Dermis blood vessel endothelial cell (primary cell): ENCODE measurements at regions not wholly inside any gene's neighbourhood (a gene's known extent, or its start where the extent isn't known, plus 50 kb on each side); places are given as distances from the start of the nearest gene placed in this dataset.

Experiments
- DNase-seq: peaks from one replicate; pipeline ENCODE4 v3.0.0; 2010

DNA sequence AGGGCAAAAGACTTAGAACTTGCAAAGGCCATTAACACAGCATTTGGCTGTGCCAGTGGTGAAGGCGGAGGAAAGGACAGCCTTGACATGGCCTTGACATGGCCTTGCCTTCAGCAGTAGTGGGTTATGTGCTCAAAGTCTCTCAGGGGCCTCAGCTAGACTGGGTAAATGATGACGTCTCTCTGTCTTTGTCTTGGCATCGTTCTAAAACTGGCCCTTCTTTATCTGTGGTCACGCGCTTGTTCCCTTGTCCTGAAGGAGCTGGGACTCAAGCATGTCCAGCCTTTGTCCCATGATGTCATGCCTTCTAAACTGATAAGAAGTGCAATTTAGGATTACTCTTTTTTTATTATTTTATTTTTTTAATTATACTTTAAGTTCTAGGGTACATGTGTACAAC is 88.7 kb upstream of the ATP10B start:
- no peak for DNase-seq

DNA sequence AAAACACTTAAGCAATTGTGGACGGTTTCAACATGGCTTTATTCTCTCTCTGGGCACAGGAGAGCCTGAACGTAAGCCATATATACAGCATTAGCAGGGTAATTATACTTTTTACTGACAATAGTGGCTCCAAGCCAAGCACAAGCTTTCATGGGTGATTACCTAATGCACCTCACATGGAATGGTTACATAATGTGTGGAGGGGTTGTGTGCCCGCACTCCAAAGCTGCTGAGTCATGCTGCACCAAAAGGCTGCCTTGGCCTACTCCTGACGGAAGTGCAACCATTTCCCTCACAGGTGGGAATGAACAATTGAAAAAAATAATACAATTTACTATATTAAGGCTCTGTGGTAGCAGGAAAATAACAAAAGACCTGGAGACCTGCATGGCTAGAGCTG is 86.5 kb upstream of the ATP10B start:
- DNase-seq = peak; percentile 52

DNA sequence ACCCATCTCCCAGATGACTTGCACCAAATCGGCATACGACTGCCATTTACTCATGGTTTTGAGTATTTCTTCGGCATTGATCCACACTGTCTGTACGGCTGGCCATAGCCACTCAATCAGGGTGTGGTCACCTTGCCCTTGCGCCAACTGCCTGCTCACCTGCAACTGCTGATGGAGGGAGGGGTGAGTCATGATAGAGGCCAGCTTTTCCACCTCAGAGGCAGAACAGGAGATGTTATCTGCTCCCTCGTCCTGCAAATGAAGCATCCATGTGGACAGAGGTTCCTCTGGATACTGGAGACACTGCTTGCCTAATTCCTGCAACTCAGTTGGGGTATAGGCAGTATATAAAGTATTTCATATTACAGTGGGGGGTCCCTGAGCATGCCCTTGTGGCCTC is 85.6 kb upstream of the ATP10B start:
- DNase-seq = no peak

DNA sequence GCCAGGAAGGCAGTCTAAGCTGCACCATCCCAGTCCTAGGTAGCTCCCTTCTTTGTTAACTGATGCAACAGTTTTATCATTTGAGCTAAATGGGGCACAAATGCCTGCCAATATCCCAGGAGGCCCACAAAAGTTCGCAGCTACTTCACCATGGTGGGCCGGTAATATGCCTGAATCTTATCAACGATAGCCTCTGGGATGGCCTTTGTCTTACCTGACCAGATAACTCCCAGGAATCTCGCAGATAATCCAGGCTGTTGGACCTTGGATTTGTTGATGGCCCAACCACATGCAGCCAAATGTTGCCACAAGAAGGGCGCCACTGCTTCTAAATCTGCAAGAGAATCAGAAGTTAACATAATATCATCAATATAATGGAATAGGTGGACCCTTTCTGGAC is 83.8 kb upstream of the ATP10B start:
- no peak for DNase-seq

DNA sequence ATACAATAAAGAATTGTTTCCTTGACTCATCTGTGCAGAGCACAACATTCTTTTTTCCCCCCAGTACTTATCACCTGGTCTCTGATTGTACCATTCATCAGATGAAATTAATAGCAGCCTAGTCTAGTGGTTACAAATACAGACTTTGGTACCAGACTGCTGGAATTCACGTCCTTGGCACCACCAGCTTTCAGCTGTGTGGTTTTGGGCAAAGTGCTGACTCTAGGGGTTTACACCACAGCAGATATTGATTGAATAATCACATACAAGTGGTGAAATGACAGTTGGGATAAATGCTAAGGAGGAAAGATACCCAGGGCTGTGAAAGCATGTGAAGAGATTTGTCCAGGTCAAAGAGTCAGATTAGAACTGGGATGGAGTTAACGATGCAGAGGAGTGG is 79.3 kb upstream of the ATP10B start:
- no peak for DNase-seq

DNA sequence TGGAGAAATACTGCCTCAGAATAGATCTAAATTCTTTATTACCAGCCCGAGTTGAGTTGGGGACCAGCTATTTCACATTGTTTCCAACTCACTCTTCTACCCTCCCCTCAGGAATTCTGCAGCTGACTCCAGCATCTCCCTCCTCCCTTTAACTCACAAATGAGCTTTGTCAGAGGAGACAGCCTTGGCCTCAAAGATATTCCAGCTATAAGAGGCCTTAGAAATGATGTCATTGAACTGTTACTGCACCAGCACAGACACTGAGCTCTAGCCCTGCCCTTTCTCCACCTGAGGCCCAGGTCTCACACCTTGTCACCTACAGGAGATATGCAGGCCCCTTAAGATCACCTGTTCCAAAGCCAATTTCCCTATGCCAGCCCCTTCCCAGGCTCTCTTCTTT is 78.4 kb upstream of the ATP10B start:
- DNase-seq = no peak

DNA sequence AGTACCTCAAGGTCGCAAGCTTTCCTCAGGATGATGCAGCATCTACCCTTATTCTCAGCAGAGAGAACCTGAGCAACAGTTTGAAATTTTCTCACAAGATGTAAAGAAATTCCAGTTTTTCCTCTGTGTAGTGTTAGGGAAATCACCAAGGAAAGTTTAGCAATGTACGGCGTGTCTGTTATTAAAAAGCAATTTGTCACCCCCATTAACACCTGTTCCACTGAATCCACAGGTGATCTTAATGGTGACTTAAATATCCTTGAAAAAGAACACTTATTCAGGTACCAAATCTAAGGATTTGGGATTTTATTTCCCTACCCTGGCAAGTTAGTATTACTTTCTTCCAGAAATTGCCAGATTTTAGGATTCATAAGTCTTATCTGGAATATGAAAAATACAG is 77.9 kb upstream of the ATP10B start:
- DNase-seq = no peak

DNA sequence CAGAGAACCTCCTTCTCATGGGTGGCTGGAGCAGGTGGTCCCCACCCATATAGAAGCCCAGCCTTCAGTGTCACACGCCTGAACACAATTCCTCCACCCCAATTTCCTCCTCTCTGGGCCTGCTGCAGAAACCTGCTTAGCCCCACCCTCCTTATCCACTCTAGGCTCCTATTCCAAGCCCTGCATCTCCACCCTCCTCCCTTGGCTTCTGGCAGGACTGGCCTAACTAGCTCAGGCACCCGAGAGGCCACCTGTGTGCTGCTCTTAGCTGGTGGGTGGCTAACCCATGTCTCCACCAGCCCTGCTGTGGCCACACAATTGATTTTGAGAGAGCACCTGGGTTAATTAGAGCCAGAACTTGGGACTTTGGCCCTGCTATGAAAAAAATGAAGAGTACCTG is 77.3 kb upstream of the ATP10B start:
- DNase-seq = no peak

DNA sequence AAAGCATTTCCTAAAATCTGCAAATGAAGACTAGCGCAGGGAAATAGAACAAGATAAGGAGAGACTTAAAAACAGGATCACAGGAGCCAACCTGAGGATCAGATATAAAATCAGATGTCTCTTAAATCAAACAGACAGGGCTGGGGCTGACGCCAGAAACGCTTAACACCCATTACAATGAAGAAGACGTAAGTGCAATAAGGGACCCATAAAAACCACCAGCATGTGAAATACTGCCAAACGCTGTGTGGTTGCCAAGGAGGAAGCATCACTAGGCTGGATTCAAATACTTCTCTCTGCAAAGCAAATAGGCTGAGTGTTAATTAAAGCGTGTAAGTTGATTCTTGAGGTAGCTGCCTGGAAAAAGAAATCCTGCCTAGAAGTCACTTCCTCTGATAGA is 74.4 kb upstream of the ATP10B start:
- no peak for DNase-seq

DNA sequence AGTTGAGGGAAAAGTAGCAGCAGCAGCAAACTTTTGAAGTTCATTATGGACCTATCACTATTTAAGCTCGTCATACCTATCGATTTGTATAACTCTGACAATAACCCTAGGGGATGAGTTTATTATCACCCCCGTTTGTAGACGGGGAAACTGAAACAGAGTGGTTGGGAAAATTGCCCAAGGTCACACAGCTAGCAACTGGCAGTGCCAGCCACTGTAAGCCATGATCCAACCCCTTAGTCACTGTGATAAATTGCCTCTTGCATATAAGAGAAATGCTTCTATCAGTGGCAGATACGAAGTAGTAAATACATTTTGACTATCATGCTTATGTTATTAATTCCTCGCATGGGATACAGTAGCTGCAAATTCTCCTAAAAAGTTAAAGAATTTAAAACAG is 73.3 kb upstream of the ATP10B start:
- DNase-seq = no peak

DNA sequence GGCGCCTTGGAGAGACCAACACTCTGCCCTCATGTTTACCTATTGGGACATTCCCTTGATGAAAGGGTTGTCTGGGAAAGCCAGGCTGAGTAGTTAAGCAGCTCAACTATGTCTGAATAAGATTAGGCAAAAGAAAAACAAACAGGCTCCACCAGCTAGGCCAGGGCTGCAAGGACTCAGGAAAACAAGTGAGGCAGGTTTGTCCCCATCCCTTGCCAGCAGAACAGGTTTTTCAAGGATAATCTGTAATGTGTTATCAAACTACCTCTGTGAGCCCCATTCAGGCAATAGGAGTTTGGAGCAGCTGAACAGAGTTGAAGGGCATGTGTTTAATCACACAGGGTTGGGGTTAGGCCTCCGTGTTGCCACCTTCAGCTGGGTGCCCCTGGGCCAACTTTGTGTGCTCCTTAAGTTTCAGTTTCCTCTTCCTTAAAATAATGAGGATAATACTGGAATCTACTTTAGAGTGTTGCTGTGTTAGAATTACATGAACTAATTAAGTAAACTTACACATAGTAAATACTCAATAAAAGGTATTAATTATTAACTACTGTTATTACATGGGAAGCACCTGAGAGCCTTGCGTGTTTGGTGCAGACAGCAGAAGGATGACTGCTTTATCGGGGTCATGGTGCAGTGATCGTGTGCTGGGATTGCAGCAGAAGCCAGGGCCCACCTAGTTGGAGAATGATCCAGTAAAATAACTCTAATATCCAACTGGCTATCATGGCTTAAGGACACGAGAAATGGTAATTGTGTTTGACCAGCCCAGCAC is 72.1 kb upstream of the ATP10B start:
- DNase-seq = no peak

DNA sequence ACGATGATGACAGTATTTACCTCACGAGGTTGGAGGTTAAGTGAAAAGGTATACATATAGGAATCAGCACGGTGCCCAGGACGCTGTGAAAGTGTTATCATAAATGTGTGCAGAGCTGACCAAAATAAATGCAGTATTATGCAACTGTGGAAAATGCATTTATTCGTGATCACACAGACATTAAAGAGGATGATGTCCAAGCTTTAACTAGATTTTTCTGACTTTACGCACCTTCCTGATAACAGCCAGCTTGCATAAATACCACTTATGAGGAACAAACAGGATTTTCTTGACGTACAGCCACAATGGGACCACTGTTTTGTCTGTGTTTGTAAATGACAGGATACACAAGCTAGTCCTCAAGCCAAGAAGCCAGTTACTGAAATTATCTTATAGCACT is 71.4 kb upstream of the ATP10B start:
- no peak for DNase-seq

DNA sequence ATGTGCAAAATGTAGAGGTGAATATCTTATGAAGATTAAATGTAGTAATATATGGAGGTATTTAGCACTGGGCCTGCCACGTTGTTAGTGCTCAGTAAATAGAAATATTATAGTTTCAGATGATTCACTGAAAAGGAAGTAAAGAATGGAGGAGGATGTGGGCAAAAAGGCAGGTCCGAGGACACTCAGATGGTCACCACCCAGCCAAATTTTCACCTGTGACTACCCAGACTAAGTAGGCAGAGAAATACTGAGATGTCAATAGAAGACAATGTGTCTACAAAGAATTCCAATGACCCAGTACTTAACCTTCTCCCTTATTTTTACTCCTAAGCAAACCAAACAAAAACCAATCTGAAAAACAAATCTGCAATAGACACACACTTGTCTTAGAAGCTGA is 70.3 kb upstream of the ATP10B start:
- no peak for DNase-seq

DNA sequence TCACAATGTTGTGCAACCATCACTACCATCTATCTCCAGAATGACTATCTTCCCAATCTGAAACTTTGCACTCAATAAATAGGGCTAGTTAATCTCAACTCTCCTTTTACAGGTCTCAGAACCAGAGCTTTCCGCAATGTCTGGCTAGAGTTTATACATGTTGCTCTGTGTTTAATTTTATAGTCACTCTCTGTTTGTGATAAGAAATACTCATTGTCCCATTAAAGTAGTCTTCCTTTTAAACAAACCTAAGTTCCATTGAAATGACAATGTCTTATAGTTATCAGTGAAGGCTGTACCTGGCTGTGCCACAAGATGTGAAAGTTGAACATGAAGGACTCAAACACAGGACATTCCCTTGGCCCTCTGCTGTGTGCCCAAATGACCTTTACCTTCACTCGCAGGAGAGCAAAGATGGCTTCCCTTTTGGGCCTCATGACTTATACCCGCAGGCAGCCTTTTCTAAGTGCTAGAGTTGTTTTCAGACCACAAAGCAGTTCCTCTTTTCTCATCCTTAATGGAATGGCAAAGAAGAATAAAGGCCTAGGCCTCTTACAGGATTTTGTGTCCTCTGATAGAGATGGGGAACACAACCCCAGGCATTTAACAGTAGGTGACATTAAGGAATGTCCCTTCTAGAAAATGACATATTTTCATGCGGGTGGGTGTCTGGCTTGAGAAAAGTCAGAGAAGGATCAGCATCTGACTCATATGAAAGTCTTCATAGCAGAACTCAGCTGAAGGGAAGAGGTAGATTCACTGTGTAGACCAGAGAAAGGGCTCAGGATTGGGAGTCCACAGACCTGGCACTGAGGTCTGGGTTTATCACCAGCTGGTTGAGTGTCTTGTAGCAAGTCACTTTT is 69.6 kb upstream of the ATP10B start:
- DNase-seq = no peak

DNA sequence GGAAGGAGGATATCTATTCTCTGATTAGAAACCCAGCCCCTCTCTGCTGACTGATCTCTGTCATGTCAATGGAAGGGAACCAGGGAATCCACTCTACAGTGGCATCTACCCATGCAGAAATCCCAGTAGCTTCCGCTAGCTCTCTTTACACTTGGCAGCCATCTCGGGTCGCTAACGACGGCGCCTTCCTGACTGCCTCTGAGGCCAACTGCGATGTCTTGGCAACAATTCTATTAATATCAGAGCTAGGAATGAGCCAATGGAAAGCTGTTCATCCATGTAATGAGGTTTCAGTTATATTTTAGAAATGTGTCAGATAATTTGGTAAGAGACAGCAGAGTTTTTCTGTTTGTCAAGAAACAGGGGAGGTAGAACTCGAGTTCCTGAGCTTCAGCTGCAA is 67.6 kb upstream of the ATP10B start:
- no peak for DNase-seq

DNA sequence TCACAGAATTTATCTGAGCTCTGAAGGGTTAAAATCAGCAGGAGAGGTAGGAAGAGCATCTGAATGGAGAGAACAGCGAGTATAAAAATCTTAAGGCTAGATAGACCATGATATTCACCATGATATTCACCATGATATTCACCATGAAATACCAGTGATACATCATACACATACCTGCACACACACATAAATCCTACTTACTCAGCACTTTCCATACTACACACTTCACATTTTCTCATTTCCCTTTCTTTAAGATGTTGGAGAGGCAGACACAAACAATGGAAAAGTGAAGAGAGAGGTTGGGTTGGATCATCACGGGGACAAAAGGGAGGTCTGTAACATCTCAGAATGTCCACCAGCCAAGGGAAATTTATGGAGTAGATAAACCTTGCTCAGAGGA is 66.4 kb upstream of the ATP10B start:
- DNase-seq = no peak

DNA sequence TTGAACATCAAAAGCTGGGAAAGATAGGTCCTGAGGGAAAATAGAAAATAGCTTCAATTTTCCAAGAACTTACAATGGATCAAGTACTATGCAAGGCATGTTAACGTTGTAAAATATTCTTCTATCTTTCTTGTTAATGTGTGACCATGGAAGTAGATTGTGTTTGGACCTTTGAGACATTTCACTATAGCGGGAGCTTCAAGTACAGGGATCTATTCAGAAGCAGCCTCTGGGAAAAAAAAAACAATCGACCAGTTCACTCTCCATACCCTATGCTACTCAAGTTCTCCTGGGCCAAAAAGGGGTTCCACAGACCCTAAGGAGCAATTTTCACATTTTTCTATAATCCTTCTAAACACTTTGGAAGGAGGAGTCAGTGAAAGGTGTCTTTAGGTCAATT is 54.1 kb upstream of the ATP10B start:
- no peak for DNase-seq

DNA sequence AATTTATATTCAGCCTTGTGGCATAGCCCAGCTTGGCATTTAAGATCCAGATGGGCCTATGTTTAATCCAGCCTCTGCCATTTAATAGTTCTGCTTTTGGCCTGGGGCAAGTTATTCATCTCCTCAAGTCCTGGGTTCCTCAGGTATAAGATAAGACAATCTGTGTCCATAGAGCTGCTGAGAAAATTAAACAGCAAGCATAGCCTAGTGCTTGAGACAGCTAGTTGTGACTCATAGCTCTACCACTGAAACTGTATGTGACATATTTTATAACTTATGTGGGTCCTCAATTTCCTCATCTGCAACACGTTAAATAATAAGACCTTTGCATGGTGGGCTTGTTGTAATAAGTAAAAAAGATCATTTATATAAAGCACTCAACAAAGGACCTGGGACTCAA is 53.3 kb upstream of the ATP10B start:
- DNase-seq = no peak

DNA sequence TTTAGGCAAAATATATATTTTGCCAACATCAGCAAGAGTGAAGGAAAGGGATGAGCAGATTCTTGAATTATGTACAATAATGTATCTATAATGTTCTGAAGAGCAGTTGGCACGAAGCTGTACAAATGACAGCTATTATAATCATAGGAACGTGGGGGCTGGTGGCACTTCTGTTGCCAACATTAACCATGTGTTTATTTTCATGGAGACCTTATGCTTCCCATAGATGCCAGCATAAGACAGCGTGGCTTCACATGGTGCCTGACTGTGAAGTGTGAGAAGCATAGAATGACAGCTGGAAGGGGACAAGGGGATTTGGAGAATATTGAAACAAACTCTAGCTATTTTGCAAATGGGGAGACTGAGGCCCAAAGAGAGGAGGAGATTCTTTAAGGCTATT is 52.6 kb upstream of the ATP10B start:
- DNase-seq = no peak

DNA sequence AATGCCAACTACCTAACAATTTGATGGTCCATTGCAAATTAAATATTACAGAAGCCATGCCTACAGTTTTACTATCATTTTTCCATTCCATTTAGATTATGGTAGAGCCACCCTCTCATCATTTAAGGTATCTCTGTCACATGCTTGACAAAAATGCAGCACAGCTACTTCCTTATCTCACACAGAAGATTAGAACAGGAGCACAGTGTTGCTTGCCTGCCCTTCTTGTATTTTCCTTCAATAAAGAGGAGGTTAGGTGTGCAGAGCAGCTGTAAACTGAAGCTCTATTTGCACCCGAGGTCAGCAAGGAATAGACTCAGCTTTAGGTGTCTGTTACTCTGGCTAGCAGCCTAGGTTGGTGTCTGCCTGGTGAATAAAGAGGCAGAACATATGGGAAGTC is 51.5 kb upstream of the ATP10B start:
- DNase-seq = no peak

DNA sequence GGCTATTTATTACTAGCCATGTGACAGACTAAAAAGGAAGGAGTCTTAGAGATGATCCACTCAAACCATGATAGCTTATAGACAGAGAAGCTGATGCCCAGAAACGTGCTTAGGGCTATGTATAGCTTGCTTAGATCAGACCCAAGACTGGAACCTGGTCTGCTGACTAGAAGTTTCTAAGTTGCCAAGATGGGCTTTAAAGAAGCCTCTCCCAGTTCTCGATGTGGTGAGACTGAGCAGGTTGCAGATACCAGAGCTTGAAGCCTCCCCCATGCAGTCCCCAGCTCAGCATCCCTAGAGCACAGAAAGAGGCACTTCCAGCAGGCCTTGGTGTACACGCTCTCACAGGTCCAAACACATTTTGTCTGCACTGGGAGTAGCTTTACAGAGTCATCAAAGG is 51.1 kb upstream of the ATP10B start:
- DNase-seq = no peak
